ENCODE measurements at regions not wholly inside any gene's neighbourhood (a gene's known extent, or its start where the extent isn't known, plus 50 kb on each side); places are given as distances from the start of the nearest gene placed in this dataset.
"Not testable (repeated sequence)": the region's sequence is repeated elsewhere in the genome, so short reads cannot be mapped to it uniquely, and the experiment has no call there.

DNA sequence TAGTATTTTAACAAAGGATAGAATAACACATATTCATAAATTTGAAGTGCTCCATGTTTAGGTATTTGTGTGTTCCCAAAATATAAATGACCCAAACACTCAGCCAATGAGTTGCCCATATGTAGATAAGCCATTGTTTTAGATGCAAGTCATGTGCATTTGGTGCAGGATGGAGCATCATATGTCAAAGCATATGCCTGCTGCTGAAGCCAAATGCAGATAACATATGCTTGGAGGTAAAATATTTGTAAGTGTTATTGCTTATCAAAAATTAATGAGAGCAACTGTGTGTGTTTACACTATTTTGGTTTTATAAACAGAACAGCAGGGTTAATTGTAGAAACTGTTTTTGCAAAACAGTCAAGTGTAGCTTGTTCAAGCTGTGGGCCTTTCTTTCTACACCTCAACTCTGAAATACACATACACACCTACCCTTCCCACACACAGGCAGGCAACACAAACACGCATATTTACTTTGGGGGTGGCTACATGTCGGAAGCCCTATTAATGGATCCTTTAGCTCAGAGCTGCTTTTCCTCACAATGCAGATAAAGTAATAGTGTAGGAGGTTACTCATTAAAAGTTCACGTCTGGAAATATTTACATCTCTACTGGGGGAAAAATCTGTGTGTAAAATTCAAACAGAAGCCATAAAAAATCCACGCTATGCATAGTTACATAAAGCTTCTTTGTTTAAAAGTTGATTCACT lies 521.4 kb downstream of the ZNF385D start:
- Histone ChIP-seq H3K4me3 (no peak overlapping the region), H3K36me3 (ENCODE audit: low read depth) (no peaks in the 10 kb centered on the region), H3K27me3 (replicated peaks; ENCODE audit: insufficient read depth) (no peaks in the 10 kb centered on the region), H3K4me1 (ENCODE audit: insufficient read depth) (no peaks in the 10 kb centered on the region), H3K9me3 (ENCODE audit: low read depth) (no peaks in the 10 kb centered on the region), H3F3A (ENCODE audit: insufficient read depth) (no peaks in the 10 kb centered on the region), H3K9ac (no peak overlapping the region), H4K20me1 (ENCODE audit: insufficient read depth) (no peaks in the 10 kb centered on the region), H3K79me2 (ENCODE audit: insufficient read depth) (no peaks in the 10 kb centered on the region), H2AFZ (no peak overlapping the region), H3K9me2 (ENCODE audit: insufficient read depth) (no peaks in the 10 kb centered on the region), H3K4me2 (ENCODE audit: unreplicated experiment) (no peak overlapping the region), H3K27ac (no peak overlapping the region)
- no peak for DNase-seq
- WGBS, 2 experiments (ENCODE audit: low coverage in 1 of 2, low lambda C conversion rate in 2 of 2, missing lambda C conversion rate in 2 of 2), result 76 to 77% methylated on average over 4 of the region's 4 CpGs
- in situ Hi-C loops (cut with MboI), result no loop called here
- TF ChIP-seq EZH2phosphoT487 (IDR thresholded peaks at IDR 0.05; ENCODE audit: insufficient read depth, low read depth) (no peak), EZH2 (IDR thresholded peaks at IDR 0.05; ENCODE audit: insufficient read depth, poor library complexity, severe bottlenecking) (no peak)

DNA sequence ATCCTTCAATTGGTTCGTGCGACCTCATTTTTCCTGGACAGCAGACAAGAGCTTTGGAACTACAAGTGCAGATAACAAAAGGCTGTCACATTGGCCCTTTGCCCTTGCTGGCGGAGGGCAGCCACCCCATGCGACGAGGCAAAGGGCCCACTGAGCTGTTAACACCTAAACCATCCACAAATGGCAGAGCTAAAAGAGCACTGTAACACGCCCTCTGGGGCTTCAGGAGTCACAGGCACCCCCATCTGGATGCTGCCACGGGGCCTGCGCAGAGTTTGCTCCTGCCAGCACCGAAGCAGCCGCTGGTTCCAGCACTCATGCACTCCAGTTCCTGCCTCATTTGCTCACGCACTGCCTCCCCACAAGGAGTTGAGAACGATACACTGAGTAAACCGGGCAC lies 524.9 kb downstream of the ZNF385D start:
- no peak overlapping the region for H2AFZ ChIP-seq
- no peaks in the 10 kb centered on the region for H4K20me1 ChIP-seq (ENCODE audit: insufficient read depth)
- TF ChIP-seq EZH2phosphoT487 (IDR thresholded peaks at IDR 0.05; ENCODE audit: insufficient read depth, low read depth) (no peak), EZH2 (IDR thresholded peaks at IDR 0.05; ENCODE audit: insufficient read depth, poor library complexity, severe bottlenecking) (no peak)
- H3K4me2 ChIP-seq (ENCODE audit: unreplicated experiment), result no peak overlapping the region
- H3K9me2 ChIP-seq (ENCODE audit: insufficient read depth), result no peaks in the 10 kb centered on the region
- no peaks in the 10 kb centered on the region for H3K9me3 ChIP-seq (ENCODE audit: low read depth)
- no peak for DNase-seq
- H3K79me2 ChIP-seq (ENCODE audit: insufficient read depth), result no peaks in the 10 kb centered on the region
- no peaks in the 10 kb centered on the region for H3K4me1 ChIP-seq (ENCODE audit: insufficient read depth)
- no peak overlapping the region for H3K9ac ChIP-seq
- no peaks in the 10 kb centered on the region for H3F3A ChIP-seq (ENCODE audit: insufficient read depth)
- H3K27me3 ChIP-seq (replicated peaks; ENCODE audit: insufficient read depth), result no peaks in the 10 kb centered on the region
- no peak overlapping the region for H3K27ac ChIP-seq
- in situ Hi-C loops (cut with MboI), result no loop called here
- 84 to 85% methylated on average over 11 to 13 of the region's 13 CpGs for WGBS, 2 experiments (ENCODE audit: low coverage in 1 of 2, low lambda C conversion rate in 2 of 2, missing lambda C conversion rate in 2 of 2)
- no peaks in the 10 kb centered on the region for H3K36me3 ChIP-seq (ENCODE audit: low read depth)
- H3K4me3 ChIP-seq, result no peak overlapping the region

DNA sequence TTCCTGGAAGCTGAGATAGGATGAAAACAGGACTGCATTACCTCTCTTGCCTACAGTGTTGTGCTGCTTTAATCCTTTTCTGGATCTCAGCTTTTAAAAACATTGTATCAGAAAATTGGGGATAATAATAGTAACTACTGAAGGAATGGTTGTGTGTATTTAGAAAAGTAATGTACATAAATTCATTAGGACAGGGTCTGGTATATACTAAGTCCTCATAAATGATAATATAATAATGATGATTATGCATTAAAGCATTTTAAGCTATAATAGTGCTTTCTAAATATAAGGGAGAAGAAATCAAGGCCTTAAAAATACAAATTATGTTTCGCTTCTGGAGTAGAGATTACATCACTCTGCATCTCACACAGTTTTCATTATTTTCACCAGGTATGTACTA lies 530.1 kb downstream of the ZNF385D start:
- Histone ChIP-seq H3K9me2 (ENCODE audit: insufficient read depth) (no peaks in the 10 kb centered on the region), H3K36me3 (ENCODE audit: low read depth) (no peaks in the 10 kb centered on the region), H3K79me2 (ENCODE audit: insufficient read depth) (no peaks in the 10 kb centered on the region), H3K27me3 (replicated peaks; ENCODE audit: insufficient read depth) (no peaks in the 10 kb centered on the region), H3K9ac (no peak overlapping the region), H3K27ac (no peak overlapping the region), H4K20me1 (ENCODE audit: insufficient read depth) (no peaks in the 10 kb centered on the region), H3K4me2 (ENCODE audit: unreplicated experiment) (no peak overlapping the region), H3K4me1 (ENCODE audit: insufficient read depth) (no peaks in the 10 kb centered on the region), H3K9me3 (ENCODE audit: low read depth) (no peaks in the 10 kb centered on the region), H2AFZ (no peak overlapping the region), H3K4me3 (no peak overlapping the region), H3F3A (ENCODE audit: insufficient read depth) (no peaks in the 10 kb centered on the region)
- WGBS, 2 experiments (ENCODE audit: low coverage in 1 of 2, low lambda C conversion rate in 2 of 2, missing lambda C conversion rate in 2 of 2), result 94 to 96% methylated on average over 1 of the region's 1 CpG
- TF ChIP-seq EZH2 (IDR thresholded peaks at IDR 0.05; ENCODE audit: insufficient read depth, poor library complexity, severe bottlenecking), result no peak
- TF ChIP-seq EZH2phosphoT487 (IDR thresholded peaks at IDR 0.05; ENCODE audit: insufficient read depth, low read depth), result no peak
- in situ Hi-C loops (cut with MboI), result no loop called here
- DNase-seq, result no peak

DNA sequence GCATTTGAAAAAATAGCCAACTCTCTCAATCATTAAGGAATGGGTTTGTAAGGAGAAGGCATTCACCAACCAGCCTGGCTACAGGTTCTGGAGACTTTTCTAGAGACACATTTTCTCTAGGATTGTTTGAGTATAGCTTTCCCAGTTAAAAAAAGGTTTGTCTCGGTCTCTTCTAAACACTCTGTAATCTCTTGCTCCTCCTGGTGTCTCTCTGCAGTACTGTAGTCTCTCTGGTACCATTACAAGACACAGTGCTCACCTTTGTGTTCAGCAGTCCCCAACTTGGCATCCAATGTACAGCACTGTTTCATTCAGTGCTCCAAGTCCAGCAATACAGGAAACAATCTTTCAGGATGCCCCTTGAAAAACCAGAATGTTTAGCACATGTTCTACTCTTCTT lies 534.4 kb downstream of the ZNF385D start:
- in situ Hi-C loops (cut with MboI), result no loop called here
- H3K4me1 ChIP-seq (ENCODE audit: insufficient read depth), result no peaks in the 10 kb centered on the region
- no peaks in the 10 kb centered on the region for H4K20me1 ChIP-seq (ENCODE audit: insufficient read depth)
- H3K9me3 ChIP-seq (ENCODE audit: low read depth), result no peaks in the 10 kb centered on the region
- H3K27me3 ChIP-seq (replicated peaks; ENCODE audit: insufficient read depth), result no peaks in the 10 kb centered on the region
- no peaks in the 10 kb centered on the region for H3F3A ChIP-seq (ENCODE audit: insufficient read depth)
- no peak overlapping the region for H3K27ac ChIP-seq
- no peak overlapping the region for H2AFZ ChIP-seq
- no peak overlapping the region for H3K4me3 ChIP-seq
- H3K36me3 ChIP-seq (ENCODE audit: low read depth), result no peaks in the 10 kb centered on the region
- no peaks in the 10 kb centered on the region for H3K79me2 ChIP-seq (ENCODE audit: insufficient read depth)
- peak; percentile 20 for DNase-seq
- whole genome bisulfite sequencing, 2 experiments (ENCODE audit: low coverage in 1 of 2, low lambda C conversion rate in 2 of 2, missing lambda C conversion rate in 2 of 2), result 50 to 78% methylated on average over 1 of the region's 1 CpG
- no peaks in the 10 kb centered on the region for H3K9me2 ChIP-seq (ENCODE audit: insufficient read depth)
- H3K9ac ChIP-seq, result no peak overlapping the region
- H3K4me2 ChIP-seq (ENCODE audit: unreplicated experiment), result no peak overlapping the region
- TF ChIP-seq EZH2 (IDR thresholded peaks at IDR 0.05; ENCODE audit: insufficient read depth, poor library complexity, severe bottlenecking) (no peak), EZH2phosphoT487 (IDR thresholded peaks at IDR 0.05; ENCODE audit: insufficient read depth, low read depth) (no peak)

DNA sequence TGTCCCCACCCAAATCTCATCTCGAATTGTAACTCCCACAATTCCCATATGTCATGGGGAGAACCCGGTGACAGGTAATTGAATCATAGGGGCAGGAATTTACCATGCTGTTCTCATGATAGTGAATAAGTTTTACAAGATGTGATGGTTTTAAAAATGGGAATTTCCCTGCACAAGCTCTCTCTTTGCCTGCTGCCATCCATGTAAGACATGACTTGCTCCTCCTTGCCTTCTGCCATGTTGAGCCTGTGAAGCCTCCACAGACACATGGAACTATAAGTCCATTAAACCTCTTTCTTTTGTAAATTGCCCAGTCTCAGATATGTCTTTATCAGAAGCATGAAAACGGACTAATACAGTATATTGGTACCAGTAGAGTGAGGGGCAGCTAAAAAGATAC lies 546.9 kb downstream of the ZNF385D start:
- H3K27ac ChIP-seq; H3K79me2 ChIP-seq (ENCODE audit: insufficient read depth); H3K9me2 ChIP-seq (ENCODE audit: insufficient read depth); H2AFZ ChIP-seq; H3K36me3 ChIP-seq (ENCODE audit: low read depth); H3F3A ChIP-seq (ENCODE audit: insufficient read depth); H3K4me2 ChIP-seq (ENCODE audit: unreplicated experiment); H3K4me3 ChIP-seq; DNase-seq; H3K9ac ChIP-seq; in situ Hi-C loops (cut with MboI); H3K4me1 ChIP-seq (ENCODE audit: insufficient read depth); H3K27me3 ChIP-seq (replicated peaks; ENCODE audit: insufficient read depth); H3K9me3 ChIP-seq (ENCODE audit: low read depth); H4K20me1 ChIP-seq (ENCODE audit: insufficient read depth): not testable (repeated sequence)
- WGBS, 2 experiments (ENCODE audit: low coverage in 1 of 2, low lambda C conversion rate in 2 of 2, missing lambda C conversion rate in 2 of 2), result 33% methylated on average over 3 of the region's 3 CpGs
